Endothelial cell of hepatic sinusoid (primary cell): ENCODE measurements at regions not wholly inside any gene's neighbourhood (a gene's known extent, or its start where the extent isn't known, plus 50 kb on each side); places are given as distances from the start of the nearest gene placed in this dataset.
"Not testable (repeated sequence)": the region's sequence is repeated elsewhere in the genome, so short reads cannot be mapped to it uniquely, and the experiment has no call there.

Experiments
- in situ Hi-C: cut with HindIII; loops from 2 replicates; pipeline ENCODE4 v1.10.0; 2017; ENCODE audit warnings: low sequenced_read_pairs

- in situ Hi-C loops: no loop called here
Measured at GRCh38 chr1:233473549-233474204, 140.2 kb upstream of the KCNK1 start.

- in situ Hi-C loops: no loop called here
Measured at GRCh38 chr1:233477359-233477758, 136.5 kb upstream of the KCNK1 start.

GRCh38 chr1:233478611-233479010 lies 135.3 kb upstream of the KCNK1 start:
- in situ Hi-C loops: no loop called here

GRCh38 chr1:233479110-233479890 lies 134.6 kb upstream of the KCNK1 start:
- in situ Hi-C loops: no loop called here

- in situ Hi-C loops: no loop called here
Measured at GRCh38 chr1:233480198-233480597, 133.7 kb upstream of the KCNK1 start.

GRCh38 chr1:233482388-233482787 lies 131.5 kb upstream of the KCNK1 start:
- in situ Hi-C loops: no loop called here

GRCh38 chr1:233485385-233485784 lies 128.5 kb upstream of the KCNK1 start:
- in situ Hi-C loops: no loop called here

GRCh38 chr1:233485809-233486398 lies 128.0 kb upstream of the KCNK1 start:
- in situ Hi-C loops: no loop called here

GRCh38 chr1:233487408-233487807 lies 126.5 kb upstream of the KCNK1 start:
- in situ Hi-C loops: no loop called here

GRCh38 chr1:233489411-233489810 lies 124.5 kb upstream of the KCNK1 start:
- in situ Hi-C loops: no loop called here

GRCh38 chr1:233490488-233490887 lies 123.4 kb upstream of the KCNK1 start:
- in situ Hi-C loops: no loop called here

- in situ Hi-C loops: no loop called here
Measured at GRCh38 chr1:233491953-233492620, 121.8 kb upstream of the KCNK1 start.

GRCh38 chr1:233496993-233497392 lies 116.9 kb upstream of the KCNK1 start:
- in situ Hi-C loops: no loop called here

GRCh38 chr1:233497679-233498078 lies 116.2 kb upstream of the KCNK1 start:
- in situ Hi-C loops: no loop called here

GRCh38 chr1:233500106-233500505 lies 113.8 kb upstream of the KCNK1 start:
- in situ Hi-C loops: no loop called here

- in situ Hi-C loops: no loop called here
Measured at GRCh38 chr1:233503366-233503954, 110.4 kb upstream of the KCNK1 start.

GRCh38 chr1:233505130-233505529 lies 108.8 kb upstream of the KCNK1 start:
- in situ Hi-C loops: no loop called here

GRCh38 chr1:233505889-233506288 lies 108.0 kb upstream of the KCNK1 start:
- in situ Hi-C loops: not testable (repeated sequence)

GRCh38 chr1:233509526-233509925 lies 104.4 kb upstream of the KCNK1 start:
- in situ Hi-C loops: no loop called here

GRCh38 chr1:233512538-233512937 lies 101.4 kb upstream of the KCNK1 start:
- in situ Hi-C loops: no loop called here

- in situ Hi-C loops: no loop called here
Measured at GRCh38 chr1:233513431-233513830, 100.5 kb upstream of the KCNK1 start.
